Sigmoid colon (tissue), 3 donors: ENCODE measurements at regions not wholly inside any gene's neighbourhood (a gene's known extent, or its start where the extent isn't known, plus 50 kb on each side); places are given as distances from the start of the nearest gene placed in this dataset.

ENCODE experiments used
- POLR2A ChIP-seq, 2 donors: fragments of 450-650 bp; IDR thresholded peaks; one replicate each; pipeline ENCODE4 v1.6.1; 2016; ENCODE audit warnings: antibody characterized with exemption in 2 of 2, mild to moderate bottlenecking in 2 of 2, moderate library complexity in 2 of 2
- TF ChIP-seq, protein P1 (sequence below), 4 experiments: fragments of 450-650 bp in 3 of 4; fragments of 200-600 bp in 1 of 4; IDR thresholded peaks; one replicate each; pipeline ENCODE4 v1.5.1; 2016 to 2019; ENCODE audit warnings: antibody characterized with exemption in 4 of 4, mild to moderate bottlenecking in 3 of 4, moderate library complexity in 2 of 4

DNA sequence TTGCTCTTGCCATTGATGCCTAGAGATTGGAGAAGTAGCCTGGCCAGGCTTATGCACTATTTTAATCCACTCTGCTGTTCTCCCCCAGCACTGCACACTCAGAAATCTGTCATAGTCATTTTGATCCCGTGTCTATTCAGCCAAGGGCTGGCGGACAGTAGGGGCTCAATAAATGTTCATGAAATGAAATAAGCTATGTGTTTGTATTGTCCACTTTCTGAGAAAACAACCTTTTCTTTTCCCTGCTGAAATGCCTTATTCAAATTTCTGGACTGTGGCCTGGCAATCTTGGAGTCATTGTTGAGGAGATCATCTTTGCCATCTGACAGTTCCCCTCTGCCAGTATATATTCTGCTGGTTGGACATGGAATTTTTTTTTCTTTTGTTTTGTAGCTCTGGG, 550.4 kb upstream of the MAP3K7 start:
- TF ChIP-seq, protein P1, sequence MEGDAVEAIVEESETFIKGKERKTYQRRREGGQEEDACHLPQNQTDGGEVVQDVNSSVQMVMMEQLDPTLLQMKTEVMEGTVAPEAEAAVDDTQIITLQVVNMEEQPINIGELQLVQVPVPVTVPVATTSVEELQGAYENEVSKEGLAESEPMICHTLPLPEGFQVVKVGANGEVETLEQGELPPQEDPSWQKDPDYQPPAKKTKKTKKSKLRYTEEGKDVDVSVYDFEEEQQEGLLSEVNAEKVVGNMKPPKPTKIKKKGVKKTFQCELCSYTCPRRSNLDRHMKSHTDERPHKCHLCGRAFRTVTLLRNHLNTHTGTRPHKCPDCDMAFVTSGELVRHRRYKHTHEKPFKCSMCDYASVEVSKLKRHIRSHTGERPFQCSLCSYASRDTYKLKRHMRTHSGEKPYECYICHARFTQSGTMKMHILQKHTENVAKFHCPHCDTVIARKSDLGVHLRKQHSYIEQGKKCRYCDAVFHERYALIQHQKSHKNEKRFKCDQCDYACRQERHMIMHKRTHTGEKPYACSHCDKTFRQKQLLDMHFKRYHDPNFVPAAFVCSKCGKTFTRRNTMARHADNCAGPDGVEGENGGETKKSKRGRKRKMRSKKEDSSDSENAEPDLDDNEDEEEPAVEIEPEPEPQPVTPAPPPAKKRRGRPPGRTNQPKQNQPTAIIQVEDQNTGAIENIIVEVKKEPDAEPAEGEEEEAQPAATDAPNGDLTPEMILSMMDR (IDR thresholded peaks at IDR 0.05): no peak
- no peak for TF ChIP-seq POLR2A (IDR thresholded peaks at IDR 0.05)
